Stimulated activated CD4-positive, alpha-beta T cell treated with anti-CD3 and anti-CD28 coated beads, Interleukin-2, amount 100 ng/mL, for 4 hours (primary cell): ENCODE measurements at regions not wholly inside any gene's neighbourhood (a gene's known extent, or its start where the extent isn't known, plus 50 kb on each side); places are given as distances from the start of the nearest gene placed in this dataset.
"Not testable (repeated sequence)": the region's sequence is repeated elsewhere in the genome, so short reads cannot be mapped to it uniquely, and the experiment has no call there.

Experiments used
- DNase-seq: peaks from one replicate; pipeline ENCODE4 v3.0.0-alpha.2; 2020; ENCODE audit warnings: low read depth

- no peak for DNase-seq
Measured at GRCh38 chr2:2896011-2896410, 481.6 kb downstream of the EIPR1 start.

GRCh38 chr2:2894011-2894410, 483.6 kb downstream of the EIPR1 start:
- DNase-seq, result not testable (repeated sequence)

GRCh38 chr2:2892892-2893291, 484.7 kb downstream of the EIPR1 start:
- no peak for DNase-seq

- DNase-seq, result no peak
Measured at GRCh38 chr2:2892378-2892777, 485.2 kb downstream of the EIPR1 start.

- DNase-seq, result no peak
Measured at GRCh38 chr2:2890901-2891300, 486.7 kb downstream of the EIPR1 start.

GRCh38 chr2:2890246-2890645, 487.4 kb downstream of the EIPR1 start:
- DNase-seq, result no peak

- no peak for DNase-seq
Measured at GRCh38 chr2:2889646-2890045, 488.0 kb downstream of the EIPR1 start.

GRCh38 chr2:2889141-2889540, 488.5 kb downstream of the EIPR1 start:
- no peak for DNase-seq

GRCh38 chr2:2887772-2888387, 489.7 kb downstream of the EIPR1 start:
- no peak for DNase-seq

GRCh38 chr2:2886922-2887321, 490.7 kb downstream of the EIPR1 start:
- DNase-seq, result no peak

GRCh38 chr2:2881499-2881898, 496.1 kb downstream of the EIPR1 start:
- no peak for DNase-seq

GRCh38 chr2:2880938-2881337, 496.7 kb downstream of the EIPR1 start:
- no peak for DNase-seq

- no peak for DNase-seq
Measured at GRCh38 chr2:2879781-2880180, 497.8 kb downstream of the EIPR1 start.

GRCh38 chr2:2879071-2879470, 498.5 kb downstream of the EIPR1 start:
- DNase-seq, result no peak

GRCh38 chr2:2877427-2877826, 500.2 kb downstream of the EIPR1 start:
- no peak for DNase-seq

GRCh38 chr2:2876331-2877221, 501.0 kb downstream of the EIPR1 start:
- DNase-seq, result no peak

- DNase-seq, result no peak
Measured at GRCh38 chr2:2875831-2876230, 501.8 kb downstream of the EIPR1 start.

GRCh38 chr2:2875296-2875695, 502.3 kb downstream of the EIPR1 start:
- DNase-seq, result no peak

GRCh38 chr2:2874805-2875204, 502.8 kb downstream of the EIPR1 start:
- no peak for DNase-seq

- no peak for DNase-seq
Measured at GRCh38 chr2:2874341-2874740, 503.3 kb downstream of the EIPR1 start.

- DNase-seq, result no peak
Measured at GRCh38 chr2:2873450-2873811, 504.2 kb downstream of the EIPR1 start.

- DNase-seq, result no peak
Measured at GRCh38 chr2:2872713-2873449, 504.7 kb downstream of the EIPR1 start.

GRCh38 chr2:2872309-2872617, 505.4 kb downstream of the EIPR1 start:
- no peak for DNase-seq
